GM21619 (cell line): ENCODE measurements at regions not wholly inside any gene's neighbourhood (a gene's known extent, or its start where the extent isn't known, plus 50 kb on each side); places are given as distances from the start of the nearest gene placed in this dataset.
A peak's percentile ranks its signal among the peaks of the same experiment; 100 is the strongest.
"Not testable (repeated sequence)": the region's sequence is repeated elsewhere in the genome, so short reads cannot be mapped to it uniquely, and the experiment has no call there.

Experiments
- ATAC-seq: cut with Tn5 transposase; IDR thresholded peaks from one replicate; pipeline ENCODE4 v1.9.1; 2021; ENCODE audit not compliant: unreplicated experiment

GRCh38 chr6:115467726-115468125 is 593.0 kb downstream of the FRK start:
- ATAC-seq = no peak

- ATAC-seq = no peak
These were observed 599.8 kb downstream of the FRK start for GRCh38 chr6:115460913-115461312.

- ATAC-seq = no peak
These were observed 603.8 kb downstream of the FRK start for GRCh38 chr6:115456848-115457247.

DNA sequence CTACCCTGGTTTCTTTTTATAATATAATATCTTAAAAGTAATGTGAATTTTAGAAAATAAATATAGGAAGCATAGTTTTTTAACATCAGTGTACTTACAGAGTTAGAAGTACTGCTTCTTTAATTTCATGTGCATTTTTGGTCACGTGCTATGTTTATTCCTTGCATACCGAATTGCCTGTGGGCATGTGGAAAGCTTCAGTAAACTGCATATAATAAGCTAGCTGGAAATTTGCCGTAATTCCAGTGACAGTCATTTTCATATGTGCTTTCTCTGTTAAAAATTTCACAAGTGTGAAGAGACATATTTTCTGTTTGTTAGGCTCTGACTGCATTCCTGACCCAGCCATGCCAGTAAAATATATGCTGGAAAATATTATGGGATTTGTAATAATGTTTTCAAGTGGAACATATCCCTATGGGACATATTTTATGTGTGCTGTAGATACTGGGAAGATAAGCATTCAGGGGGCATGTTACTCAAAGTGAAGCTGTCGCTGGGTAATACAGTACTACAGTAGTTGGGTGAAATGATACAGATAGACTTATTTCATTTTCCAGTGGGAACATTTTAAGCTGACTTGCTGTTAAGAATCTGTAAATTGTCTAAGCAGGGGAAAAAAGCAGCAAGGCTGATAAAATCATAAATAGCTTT is 616.7 kb downstream of the FRK start:
- no peak for ATAC-seq

- no peak for ATAC-seq
These were observed 618.4 kb downstream of the FRK start for GRCh38 chr6:115442323-115442722.

GRCh38 chr6:115441651-115442050 is 619.0 kb downstream of the FRK start:
- no peak for ATAC-seq

- ATAC-seq = no peak
These were observed 645.3 kb downstream of the FRK start for GRCh38 chr6:115415378-115415777.

GRCh38 chr6:115414916-115415315 is 645.8 kb downstream of the FRK start:
- ATAC-seq = not testable (repeated sequence)

GRCh38 chr6:115411756-115412155 is 648.9 kb downstream of the FRK start:
- no peak for ATAC-seq

DNA sequence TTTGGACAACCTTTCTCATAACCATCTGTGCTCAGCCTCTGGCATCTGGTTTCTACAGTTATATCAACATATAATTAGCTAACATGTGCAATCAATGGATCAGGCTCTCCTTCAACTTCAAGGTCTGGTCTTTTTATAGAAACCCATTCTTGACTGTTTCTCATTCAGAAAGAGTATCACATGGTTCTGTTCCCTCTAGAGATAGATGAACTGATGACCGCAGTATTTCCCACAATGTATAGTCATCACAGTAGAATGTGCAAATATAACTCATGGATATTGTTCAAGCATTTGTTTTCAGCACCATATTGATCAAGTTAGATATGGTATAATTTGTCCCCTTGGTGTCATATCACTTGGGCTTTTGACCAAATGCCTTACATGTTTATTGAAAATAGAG is 656.2 kb downstream of the FRK start:
- ATAC-seq = no peak

- no peak for ATAC-seq
These were observed 662.1 kb downstream of the FRK start for GRCh38 chr6:115398607-115399006.

GRCh38 chr6:115396112-115396906 is 664.4 kb downstream of the FRK start:
- no peak for ATAC-seq

- no peak for ATAC-seq
These were observed 666.9 kb downstream of the FRK start for GRCh38 chr6:115393821-115394220.

DNA sequence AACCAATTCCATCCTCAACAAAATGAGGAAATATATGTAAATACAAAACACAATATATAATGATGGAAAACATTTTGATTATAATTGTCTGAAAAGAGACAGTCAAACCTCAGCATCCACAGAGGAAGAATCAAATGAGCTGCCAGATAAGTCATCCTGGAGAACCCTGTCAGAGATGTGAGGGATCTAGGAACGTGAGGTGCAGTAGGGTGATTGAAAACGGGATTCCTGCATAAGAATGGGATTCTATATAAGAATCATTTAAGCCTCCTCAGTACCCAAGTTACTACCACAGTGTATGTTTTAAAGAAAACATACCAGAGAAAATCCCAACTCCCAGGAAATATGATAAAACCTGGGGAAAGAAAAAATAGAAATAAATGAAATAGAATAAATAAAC is 690.5 kb downstream of the FRK start:
- ATAC-seq = no peak

DNA sequence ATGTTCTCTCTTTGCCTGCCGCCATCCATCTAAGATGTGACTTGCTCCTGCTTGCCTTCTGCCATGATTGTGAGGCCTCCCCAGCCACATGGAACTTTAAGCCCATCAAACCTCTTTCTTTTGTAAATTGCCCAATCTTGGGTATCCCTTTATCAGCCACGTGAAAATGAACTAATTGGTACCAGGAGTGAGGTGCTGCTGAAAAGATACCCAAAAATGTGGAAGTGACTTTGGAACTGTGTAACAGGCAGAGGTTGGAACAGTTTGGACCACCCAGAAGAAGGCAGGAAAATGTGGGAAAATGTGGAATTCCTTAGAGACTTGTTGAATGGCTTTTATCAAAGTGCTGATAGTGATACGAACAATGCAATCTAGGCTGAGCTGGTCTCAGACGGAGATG is 694.9 kb downstream of the FRK start:
- ATAC-seq = no peak

DNA sequence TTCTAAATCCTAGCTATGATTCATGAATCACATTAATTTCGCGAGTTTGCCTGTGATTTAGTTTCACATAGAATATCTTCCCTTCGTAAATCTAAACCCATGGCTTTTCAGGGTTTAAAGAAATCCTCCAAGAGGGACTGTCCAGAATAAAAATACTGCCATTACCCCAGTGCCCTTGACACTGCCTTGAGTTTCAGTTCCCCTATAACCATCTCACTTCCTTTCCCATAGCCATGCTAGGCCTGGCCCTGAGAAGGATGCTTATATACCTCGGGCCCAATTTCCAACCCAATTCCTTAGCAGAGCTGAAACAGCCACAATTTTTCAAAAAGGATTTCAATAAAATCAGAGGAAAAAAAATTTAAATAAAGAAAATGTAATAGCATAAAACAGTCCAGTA is 697.3 kb downstream of the FRK start:
- ATAC-seq = peak; percentile 88

DNA sequence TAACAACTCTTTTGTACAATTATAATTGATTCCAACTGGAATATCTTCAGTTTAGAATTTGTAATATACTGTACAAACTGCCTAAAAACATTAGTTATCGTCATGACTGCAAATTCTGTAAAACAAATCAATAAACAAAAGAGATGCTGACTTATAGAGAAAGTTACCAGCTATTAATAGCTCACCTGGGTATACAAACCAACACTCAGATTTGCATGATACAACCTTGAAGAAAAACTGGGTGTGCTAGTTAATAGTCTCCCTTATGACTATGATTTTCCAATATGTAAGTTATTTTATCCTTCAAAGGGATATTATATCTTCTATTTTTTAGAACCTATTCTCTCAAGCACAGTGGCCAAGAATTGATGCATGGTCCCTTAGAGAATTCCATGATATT is 698.5 kb downstream of the FRK start:
- no peak for ATAC-seq

DNA sequence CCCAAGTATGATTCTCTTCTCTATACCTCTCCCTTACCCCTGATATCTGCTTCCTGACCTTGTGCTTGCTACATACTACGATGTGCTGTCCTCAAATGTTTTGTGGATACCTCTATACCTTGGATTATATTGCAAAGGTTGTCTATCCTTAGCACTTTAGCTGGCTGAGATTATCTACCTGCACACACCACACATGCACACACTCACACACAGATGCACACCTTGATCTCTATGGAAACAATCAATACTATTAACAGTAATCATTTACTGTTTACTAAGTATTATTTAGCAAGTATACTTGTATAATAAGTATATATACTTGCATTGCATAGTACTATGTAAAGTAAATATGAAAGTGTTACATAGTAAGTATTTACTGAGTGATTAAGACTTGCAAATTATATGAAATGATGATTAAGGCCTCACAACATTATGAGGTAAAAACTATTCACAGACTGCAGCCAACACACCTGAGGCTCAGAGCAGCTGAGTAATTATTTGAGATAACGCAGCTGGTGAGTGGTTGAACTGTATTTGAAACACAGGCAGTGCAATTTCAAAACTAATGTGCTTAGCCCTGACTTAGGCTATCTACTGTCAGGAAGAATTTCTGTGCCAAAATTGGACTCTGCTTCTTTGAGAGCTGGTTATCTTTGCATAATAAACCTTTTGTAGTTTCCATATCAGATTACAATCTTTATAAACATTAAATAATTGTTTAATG is 699.9 kb downstream of the FRK start:
- no peak for ATAC-seq

- no peak for ATAC-seq
These were observed 702.1 kb downstream of the FRK start for GRCh38 chr6:115358616-115359015.

GRCh38 chr6:115356371-115356770 is 704.3 kb downstream of the FRK start:
- no peak for ATAC-seq

GRCh38 chr6:115323001-115323400 is 737.7 kb downstream of the FRK start:
- ATAC-seq = no peak

DNA sequence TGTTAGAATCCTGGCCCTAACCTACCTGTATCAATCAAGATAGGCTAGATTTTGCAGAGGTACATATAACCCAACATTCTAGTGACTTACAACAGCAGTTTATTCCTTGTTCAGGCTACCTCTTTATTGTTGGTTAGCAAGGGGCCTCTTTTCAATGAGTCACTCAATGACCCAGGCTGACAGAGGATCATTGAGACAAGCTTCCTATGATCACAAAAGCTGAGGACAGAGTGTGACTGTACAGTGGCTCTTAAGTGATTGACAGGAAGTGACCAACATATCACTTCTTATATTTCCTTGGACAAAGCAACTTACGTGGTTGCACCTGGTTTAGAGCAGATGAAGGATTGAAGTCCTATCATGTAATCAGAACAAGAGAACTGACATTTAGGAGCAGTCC is 740.9 kb downstream of the FRK start:
- ATAC-seq = no peak
